IMR-90 (cell line): ENCODE measurements at regions not wholly inside any gene's neighbourhood (a gene's known extent, or its start where the extent isn't known, plus 50 kb on each side); places are given as distances from the start of the nearest gene placed in this dataset.

Experiments
- ATAC-seq: fragments of 200-7000 bp; cut with Tn5 transposase; 2 replicates; pipeline ENCODE4 v1.9.1; 2020; ENCODE audit warnings: low read depth, mild to moderate bottlenecking, moderate library complexity
- BruUV-seq: library from RNA; stranded (reverse); fragments of 400-500 nt; replicated peaks from 2 replicates; lab custom pipeline; 2021; lab: Mats Ljungman, UMichigan
- CTCF ChIA-PET: fragments of 300-600 bp; formaldehyde crosslinking; extraction: SDS; loops from one replicate; lab custom pipeline; 2021; ENCODE audit warnings: antibody characterized with exemption; lab: Yijun Ruan, JAX
- POLR2A ChIA-PET: fragments of 300-600 bp; sonication (Branson Sonifier 250); formaldehyde crosslinking; loops from one replicate; lab custom pipeline; 2022; ENCODE audit warnings: antibody characterized with exemption; ENCODE audit not compliant: unreplicated experiment; lab: Charles Lee
- DNase-seq: peaks from one replicate; pipeline ENCODE4 v3.0.0; 2013
- H2AFZ ChIP-seq: replicated peaks from 2 replicates; pipeline ENCODE3; 2013; ENCODE audit warnings: low read length, mild to moderate bottlenecking; ENCODE audit not compliant: poor library complexity
- H2AK5ac ChIP-seq: 2 replicates; pipeline ENCODE4 v1.6.1; 2013; ENCODE audit warnings: low read depth, low read length, inconsistent platforms
- H2AK9ac ChIP-seq: replicated peaks from 2 replicates; pipeline ENCODE3; 2013; ENCODE audit warnings: mild to moderate bottlenecking, low read depth, low read length, moderate library complexity; ENCODE audit not compliant: poor library complexity
- H2BK120ac ChIP-seq: 2 replicates; pipeline ENCODE4 v1.6.1; 2013; ENCODE audit warnings: low read depth, low read length, inconsistent platforms
- H2BK15ac ChIP-seq: 3 replicates; pipeline ENCODE4 v1.6.1; 2013; ENCODE audit warnings: low read depth, low read length, inconsistent platforms
- H2BK20ac ChIP-seq: 2 replicates; pipeline ENCODE4 v1.6.1; 2013; ENCODE audit warnings: low read depth, mild to moderate bottlenecking, inconsistent platforms, low read length, moderate library complexity
- H2BK5ac ChIP-seq: 2 replicates; pipeline ENCODE4 v1.6.1; 2013; ENCODE audit warnings: mild to moderate bottlenecking, low read depth, low read length, inconsistent platforms; ENCODE audit not compliant: poor library complexity, severe bottlenecking
- H3K14ac ChIP-seq: replicated peaks from 2 replicates; pipeline ENCODE4 v1.6.1; 2013; ENCODE audit warnings: low read depth, low read length, inconsistent platforms
- H3K18ac ChIP-seq: 2 replicates; pipeline ENCODE4 v1.6.1; 2013; ENCODE audit warnings: low read depth, low read length, control low read depth
- H3K23ac ChIP-seq: 2 replicates; pipeline ENCODE4 v1.6.1; 2013; ENCODE audit warnings: low read depth, low read length, inconsistent platforms
- H3K27ac ChIP-seq: 2 replicates; pipeline ENCODE4 v1.5.1; 2013; ENCODE audit warnings: mild to moderate bottlenecking, control low read depth, low read length; ENCODE audit not compliant: insufficient read depth
- H3K27me3 ChIP-seq: 2 replicates; pipeline ENCODE4 v1.6.1; 2013; ENCODE audit warnings: low read length; ENCODE audit not compliant: control insufficient read depth, insufficient read depth
- H3K36me3 ChIP-seq: 2 replicates; pipeline ENCODE4 v1.6.1; 2013; ENCODE audit warnings: low read length, mixed read lengths; ENCODE audit not compliant: control insufficient read depth, insufficient read depth
- H3K4ac ChIP-seq: 2 replicates; pipeline ENCODE4 v1.6.1; 2013; ENCODE audit warnings: low read depth, low read length, inconsistent platforms
- H3K4me1 ChIP-seq: 2 replicates; pipeline ENCODE4 v1.6.1; 2013; ENCODE audit warnings: low read length, mixed read lengths; ENCODE audit not compliant: control insufficient read depth, insufficient read depth
- H3K4me2 ChIP-seq: 2 replicates; pipeline ENCODE4 v1.6.1; 2013; ENCODE audit warnings: low read depth, mild to moderate bottlenecking, control low read depth, low read length, moderate library complexity
- H3K4me3 ChIP-seq: 2 replicates; pipeline ENCODE4 v1.5.1; 2013; ENCODE audit warnings: low read depth, mild to moderate bottlenecking, control low read depth, low read length, moderate library complexity; ENCODE audit not compliant: insufficient read depth
- H3K56ac ChIP-seq: 2 replicates; pipeline ENCODE4 v1.6.1; 2013; ENCODE audit warnings: low read length, inconsistent platforms; ENCODE audit not compliant: insufficient read depth; ENCODE audit errors: extremely low read depth
- H3K79me1 ChIP-seq, 2 experiments: 2 replicates each; pipeline ENCODE4 v1.6.1; 2013; ENCODE audit warnings: low read length in 2 of 2, inconsistent platforms in 1 of 2, low read depth in 1 of 2
- H3K9ac ChIP-seq: 2 replicates; pipeline ENCODE4 v1.6.1; 2013; ENCODE audit warnings: low read depth, low read length, control low read depth
- H3K9me1 ChIP-seq: 2 replicates; pipeline ENCODE4 v1.6.1; 2013; ENCODE audit warnings: low read length, inconsistent platforms; ENCODE audit not compliant: insufficient read depth
- H3K9me3 ChIP-seq: 2 replicates; pipeline ENCODE4 v1.6.1; 2013; ENCODE audit warnings: low read length; ENCODE audit not compliant: control insufficient read depth, insufficient read depth
- H4K20me1 ChIP-seq: 2 replicates; pipeline ENCODE4 v1.6.1; 2013; ENCODE audit warnings: low read length, inconsistent platforms; ENCODE audit not compliant: insufficient read depth
- H4K5ac ChIP-seq: 2 replicates; pipeline ENCODE4 v1.6.1; 2013; ENCODE audit warnings: mild to moderate bottlenecking, low read depth, low read length, control low read depth
- H4K8ac ChIP-seq, 2 experiments: 2 replicates each; pipeline ENCODE4 v1.6.1; 2013; ENCODE audit warnings: low read depth in 2 of 2, low read length in 2 of 2, control low read depth in 1 of 2, inconsistent platforms in 1 of 2
- H4K91ac ChIP-seq: 2 replicates; pipeline ENCODE4 v1.6.1; 2013; ENCODE audit warnings: low read depth, low read length, inconsistent platforms; ENCODE audit not compliant: insufficient read depth
- BHLHE40 ChIP-seq: fragments of 150-350 bp; IDR thresholded peaks from 2 replicates; pipeline ENCODE4 v1.6.1; 2016; ENCODE audit warnings: mild to moderate bottlenecking, low read depth, low read length
- CEBPB ChIP-seq: IDR thresholded peaks from 2 replicates; pipeline ENCODE4 v1.6.1; 2012; ENCODE audit warnings: low read depth, low read length, improper control_type of control experiment
- CHD1 ChIP-seq: IDR thresholded peaks from 2 replicates; pipeline ENCODE4 v1.6.1; 2012; ENCODE audit warnings: low read depth, low read length, improper control_type of control experiment
- FOS ChIP-seq: fragments of 150-350 bp; IDR thresholded peaks from 2 replicates; pipeline ENCODE4 v1.6.1; 2016; ENCODE audit warnings: low read depth, low read length
- MAFK ChIP-seq: IDR thresholded peaks from 2 replicates; pipeline ENCODE4 v1.6.1; 2012; ENCODE audit warnings: low read depth, low read length, improper control_type of control experiment
- MAZ ChIP-seq: IDR thresholded peaks from 2 replicates; pipeline ENCODE4 v1.6.1; 2012; ENCODE audit warnings: low read depth, mild to moderate bottlenecking, low read length, improper control_type of control experiment, moderate library complexity, borderline replicate concordance
- MXI1 ChIP-seq: IDR thresholded peaks from 2 replicates; pipeline ENCODE4 v1.6.1; 2012; ENCODE audit warnings: low read depth, mild to moderate bottlenecking, low read length, moderate library complexity, borderline replicate concordance
- NFE2L2 ChIP-seq: fragments of 150-350 bp; IDR thresholded peaks from 2 replicates; pipeline ENCODE4 v1.6.1; 2016; ENCODE audit warnings: low read depth, mild to moderate bottlenecking, low read length
- POLR2A ChIP-seq: IDR thresholded peaks from 2 replicates; pipeline ENCODE4 v1.6.1; 2012; ENCODE audit warnings: mild to moderate bottlenecking, low read depth, low read length
- RAD21 ChIP-seq: IDR thresholded peaks from 2 replicates; pipeline ENCODE4 v1.6.1; 2012; ENCODE audit warnings: low read length, improper control_type of control experiment
- RCOR1 ChIP-seq: IDR thresholded peaks from 2 replicates; pipeline ENCODE4 v1.6.1; 2012; ENCODE audit warnings: mild to moderate bottlenecking, low read length, improper control_type of control experiment; ENCODE audit not compliant: insufficient replicate concordance
- RFX5 ChIP-seq: IDR thresholded peaks from 2 replicates; pipeline ENCODE4 v1.8.0; 2012; ENCODE audit warnings: low read depth, mild to moderate bottlenecking, low read length, moderate library complexity
- SMC3 ChIP-seq: fragments of 150-350 bp; IDR thresholded peaks from 2 replicates; pipeline ENCODE4 v1.6.1; 2016; ENCODE audit warnings: low read depth, mild to moderate bottlenecking, antibody characterized with exemption, low read length, moderate library complexity
- USF2 ChIP-seq: fragments of 150-350 bp; IDR thresholded peaks from 2 replicates; pipeline ENCODE4 v1.6.1; 2017; ENCODE audit warnings: mild to moderate bottlenecking, antibody characterized with exemption, low read length, low read depth
- WGBS, 2 experiments: methylation state at CpG; one replicate each; pipeline versions ENCODE4 v1.1.5 to v1.1.7; 2013; ENCODE audit warnings: missing lambda C conversion rate in 2 of 2; ENCODE audit not compliant: insufficient read length in 1 of 2; ENCODE audit errors: extremely low coverage in 2 of 2; 5-methylcytosine and 5-hydroxymethylcytosine counted together
- dilution Hi-C: fragments of 300-500 bp; cut with HindIII; formaldehyde crosslinking; loops from one replicate; pipeline ENCODE4 v1.14.3; 2018; ENCODE audit warnings: low sequenced_read_pairs; ENCODE audit not compliant: unreplicated experiment
- in situ Hi-C: fragments of 300-500 bp; cut with MboI; formaldehyde crosslinking; loops from 3 replicates; pipeline ENCODE4 v1.14.3; 2019; ENCODE audit warnings: low sequenced_read_pairs, inconsistent platforms, mixed read lengths
- intact Hi-C: fragments of 100-400 bp; cut with micrococcal nuclease; formaldehyde crosslinking; loops from 2 replicates; pipeline ENCODE4 v1.10.0; 2022
- TF ChIP-seq, protein P1 (sequence below): fragments of 150-350 bp; IDR thresholded peaks from 2 replicates; pipeline ENCODE4 v1.6.1; 2016; ENCODE audit warnings: low read depth, mild to moderate bottlenecking, low read length, moderate library complexity, borderline replicate concordance
- TF ChIP-seq, protein P2 (sequence below): conservative IDR thresholded peaks from 2 replicates; pipeline ENCODE4 v1.5.1; 2012; ENCODE audit warnings: mild to moderate bottlenecking, low read depth, low read length, improper control_type of control experiment

DNA sequence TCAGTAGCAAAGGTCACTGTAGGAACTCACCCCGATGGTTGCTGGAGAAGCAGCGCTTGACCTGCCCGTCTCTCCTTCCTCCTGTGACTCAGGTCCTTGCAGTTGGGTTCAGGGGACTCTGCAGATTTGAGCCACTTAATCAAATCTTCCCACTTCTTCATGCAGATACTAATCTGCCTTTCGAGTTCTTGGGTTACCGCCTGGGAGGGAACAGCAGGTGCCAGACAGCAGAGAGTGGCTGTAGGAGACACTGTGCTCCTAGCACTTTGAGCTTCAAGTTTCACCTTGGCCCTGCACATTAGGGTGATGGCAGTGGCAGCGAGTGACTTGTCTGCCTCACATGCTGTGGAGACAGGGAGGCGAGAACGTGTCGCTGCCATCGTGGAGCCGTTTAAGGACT, 478.3 kb downstream of the PSAT1 start:
- Histone ChIP-seq H2BK15ac (no peak overlapping the region), H3K27me3 (no peaks in the 10 kb centered on the region), H3K9me3 (no peaks in the 10 kb centered on the region), H3K79me1 (no peaks in the 10 kb centered on the region), H4K5ac (no peak overlapping the region), H2BK20ac (no peak overlapping the region), H2BK5ac (no peak overlapping the region), H3K27ac (no peak overlapping the region), H2AK5ac (no peak overlapping the region), H3K56ac (no peak overlapping the region), H4K91ac (no peak overlapping the region), H3K14ac (no peak overlapping the region), H3K4me1 (0 out of 2 replicates have a peak, but pooled peaks cover 1% of the 10 kb centered on the region), H3K18ac (no peak overlapping the region), H4K8ac (no peak overlapping the region), H3K9ac (no peak overlapping the region), H3K4me3 (no peak overlapping the region), H3K36me3 (no peaks in the 10 kb centered on the region), H3K4ac (no peak overlapping the region), H3K23ac (no peak overlapping the region), H3K4me2 (no peak overlapping the region), H2BK120ac (no peak overlapping the region), H2AK9ac (no peak overlapping the region), H3K9me1 (no peaks in the 10 kb centered on the region), H4K20me1 (no peaks in the 10 kb centered on the region), H2AFZ (no peak overlapping the region)
- ATAC-seq (no peak), DNase-seq (no peak)
- intact Hi-C loops, result no loop called here
- 100% methylated on average over 2 of the region's 11 CpGs; no CpG with 5 or more reads in 1 of the 2 experiments for WGBS, 2 experiments
- TF ChIP-seq BHLHE40 (no peak), POLR2A (no peak), NFE2L2 (no peak), FOS (no peak), MAFK (no peak), USF2 (no peak), RCOR1 (no peak), MXI1 (no peak), SMC3 (no peak), CEBPB (no peak), MAZ (no peak), RAD21 (no peak), CHD1 (no peak), RFX5 (no peak)
- TF ChIP-seq, protein P1, sequence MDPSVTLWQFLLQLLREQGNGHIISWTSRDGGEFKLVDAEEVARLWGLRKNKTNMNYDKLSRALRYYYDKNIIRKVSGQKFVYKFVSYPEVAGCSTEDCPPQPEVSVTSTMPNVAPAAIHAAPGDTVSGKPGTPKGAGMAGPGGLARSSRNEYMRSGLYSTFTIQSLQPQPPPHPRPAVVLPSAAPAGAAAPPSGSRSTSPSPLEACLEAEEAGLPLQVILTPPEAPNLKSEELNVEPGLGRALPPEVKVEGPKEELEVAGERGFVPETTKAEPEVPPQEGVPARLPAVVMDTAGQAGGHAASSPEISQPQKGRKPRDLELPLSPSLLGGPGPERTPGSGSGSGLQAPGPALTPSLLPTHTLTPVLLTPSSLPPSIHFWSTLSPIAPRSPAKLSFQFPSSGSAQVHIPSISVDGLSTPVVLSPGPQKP, result no peak
- TF ChIP-seq, protein P2, sequence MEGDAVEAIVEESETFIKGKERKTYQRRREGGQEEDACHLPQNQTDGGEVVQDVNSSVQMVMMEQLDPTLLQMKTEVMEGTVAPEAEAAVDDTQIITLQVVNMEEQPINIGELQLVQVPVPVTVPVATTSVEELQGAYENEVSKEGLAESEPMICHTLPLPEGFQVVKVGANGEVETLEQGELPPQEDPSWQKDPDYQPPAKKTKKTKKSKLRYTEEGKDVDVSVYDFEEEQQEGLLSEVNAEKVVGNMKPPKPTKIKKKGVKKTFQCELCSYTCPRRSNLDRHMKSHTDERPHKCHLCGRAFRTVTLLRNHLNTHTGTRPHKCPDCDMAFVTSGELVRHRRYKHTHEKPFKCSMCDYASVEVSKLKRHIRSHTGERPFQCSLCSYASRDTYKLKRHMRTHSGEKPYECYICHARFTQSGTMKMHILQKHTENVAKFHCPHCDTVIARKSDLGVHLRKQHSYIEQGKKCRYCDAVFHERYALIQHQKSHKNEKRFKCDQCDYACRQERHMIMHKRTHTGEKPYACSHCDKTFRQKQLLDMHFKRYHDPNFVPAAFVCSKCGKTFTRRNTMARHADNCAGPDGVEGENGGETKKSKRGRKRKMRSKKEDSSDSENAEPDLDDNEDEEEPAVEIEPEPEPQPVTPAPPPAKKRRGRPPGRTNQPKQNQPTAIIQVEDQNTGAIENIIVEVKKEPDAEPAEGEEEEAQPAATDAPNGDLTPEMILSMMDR, result no peak
- no TSS peak for BruUV-seq
- POLR2A ChIA-PET, result no interaction called here
- CTCF ChIA-PET, result no interaction called here
- in situ Hi-C loops, result no loop called here
- dilution Hi-C loops, result no loop called here
